Prostate gland (tissue), 2 donors: ENCODE measurements at regions not wholly inside any gene's neighbourhood (a gene's known extent, or its start where the extent isn't known, plus 50 kb on each side); places are given as distances from the start of the nearest gene placed in this dataset.
A peak's percentile ranks its signal among the peaks of the same experiment; 100 is the strongest.

Experiments used
- DNase-seq: peaks from one replicate; pipeline ENCODE4 v3.0.0-alpha.2; 2019; ENCODE audit warnings: low spot score
- H3K27ac ChIP-seq, 2 donors: fragments of 200-600 bp; sonication (generic); 2 replicates each; pipeline ENCODE4 v1.5.1; 2017 to 2019
- H3K27me3 ChIP-seq: fragments of 200-600 bp; sonication (generic); replicated peaks from 2 replicates; pipeline ENCODE4 v1.5.1; 2019; ENCODE audit not compliant: insufficient read depth
- H3K36me3 ChIP-seq, 2 donors: fragments of 200-600 bp; sonication (generic); 1 replicate in 1 of 2; 2 replicates in 1 of 2; pipeline versions ENCODE4 v1.5.1 to v1.8.1; 2017 to 2019
- H3K4me1 ChIP-seq: fragments of 200-600 bp; sonication (generic); replicated peaks from 2 replicates; pipeline ENCODE4 v1.5.1; 2019
- H3K4me3 ChIP-seq, 2 donors: fragments of 200-600 bp; sonication (generic); 2 replicates each; pipeline ENCODE4 v1.5.1; 2017 to 2019
- H3K9me3 ChIP-seq: fragments of 200-600 bp; sonication (generic); 2 replicates; pipeline ENCODE4 v1.5.1; 2017
- CTCF ChIP-seq, 4 experiments: fragments of 200-600 bp in 2 of 4; fragments of 450-650 bp in 2 of 4; sonication (generic) in 2 of 4; IDR thresholded peaks; 1 replicate in 3 of 4; 2 replicates in 1 of 4; pipeline ENCODE4 v1.5.1; 2016 to 2019; ENCODE audit warnings: antibody characterized with exemption in 4 of 4, mild to moderate bottlenecking in 2 of 4, moderate library complexity in 2 of 4
- POLR2A ChIP-seq: fragments of 450-650 bp; IDR thresholded peaks from one replicate; pipeline ENCODE4 v1.6.1; 2016; ENCODE audit warnings: antibody characterized with exemption, mild to moderate bottlenecking
- POLR2AphosphoS5 ChIP-seq: sonication (generic); formaldehyde crosslinking; IDR thresholded peaks from one replicate; pipeline ENCODE4 v1.6.1; 2017; ENCODE audit warnings: antibody characterized with exemption
- WGBS: methylation state at CpG from one replicate; pipeline ENCODE4 v1.1.5; 2018; 5-methylcytosine and 5-hydroxymethylcytosine counted together
- intact Hi-C: fragments of 100-400 bp; cut with DNase I; formaldehyde crosslinking; loops from one replicate; pipeline ENCODE4 v1.14.2; 2022

GRCh38 chr16:9259914-9260608, 168.6 kb downstream of the HAPSTR1 start:
- H3K9me3 ChIP-seq, result no peaks in the 10 kb centered on the region
- no peak for TF ChIP-seq POLR2A
- no peak for TF ChIP-seq POLR2AphosphoS5
- no peak for TF ChIP-seq CTCF (IDR thresholded peaks at IDR 0.05)
- intact Hi-C loops, result loop anchor here (2.0 kb wide), 1 partner anchor 921 kb away; no protein-coding TSS in a partner anchor

GRCh38 chr16:9260666-9261065, 169.2 kb downstream of the HAPSTR1 start:
- Histone ChIP-seq H3K9me3 (no peaks in the 10 kb centered on the region), H3K36me3 (no peaks in the 10 kb centered on the region), H3K27me3 (no peaks in the 10 kb centered on the region), H3K27ac (no peak overlapping the region), H3K4me1 (no peaks in the 10 kb centered on the region), H3K4me3 (no peak overlapping the region)
- DNase-seq, result no peak
- 64% methylated on average over 4 of the region's 4 CpGs for WGBS
- intact Hi-C loops, result no loop called here
- no peak for TF ChIP-seq POLR2AphosphoS5
- no peak for TF ChIP-seq CTCF (IDR thresholded peaks at IDR 0.05)
- no peak for TF ChIP-seq POLR2A

More at GRCh38 chr16:9259914-9260608, 168.6 kb downstream of the HAPSTR1 start:
- DNase-seq, result peak; percentile 7
- H3K4me1 ChIP-seq, result no peaks in the 10 kb centered on the region
- no peaks in the 10 kb centered on the region for H3K36me3 ChIP-seq
- H3K4me3 ChIP-seq, result no peak overlapping the region
- no peaks in the 10 kb centered on the region for H3K27me3 ChIP-seq
- H3K27ac ChIP-seq, result no peak overlapping the region
- WGBS, result 66% methylated on average over 7 of the region's 7 CpGs

GRCh38 chr16:9261376-9261775, 169.9 kb downstream of the HAPSTR1 start:
- Histone ChIP-seq H3K4me1 (no peaks in the 10 kb centered on the region), H3K9me3 (no peaks in the 10 kb centered on the region), H3K4me3 (no peak overlapping the region), H3K36me3 (no peaks in the 10 kb centered on the region), H3K27ac (no peak overlapping the region), H3K27me3 (no peaks in the 10 kb centered on the region)
- intact Hi-C loops, result no loop called here
- DNase-seq, result no peak
- TF ChIP-seq POLR2A (no peak), POLR2AphosphoS5 (no peak), CTCF (IDR thresholded peaks at IDR 0.05) (no peak)
- 82% methylated on average over 5 of the region's 5 CpGs for WGBS

- no peaks in the 10 kb centered on the region for H3K36me3 ChIP-seq
- TF ChIP-seq CTCF (IDR thresholded peaks at IDR 0.05) (no peak), POLR2AphosphoS5 (no peak), POLR2A (no peak)
- H3K4me3 ChIP-seq, result no peak overlapping the region
- no peak for DNase-seq
- H3K27ac ChIP-seq, result no peak overlapping the region
- H3K4me1 ChIP-seq, result no peaks in the 10 kb centered on the region
- intact Hi-C loops, result no loop called here
- H3K9me3 ChIP-seq, result no peaks in the 10 kb centered on the region
- no peaks in the 10 kb centered on the region for H3K27me3 ChIP-seq
- 90% methylated on average over 15 of the region's 15 CpGs for WGBS
These were observed 171.7 kb downstream of the HAPSTR1 start for GRCh38 chr16:9262941-9263715.

GRCh38 chr16:9264067-9264466, 172.6 kb downstream of the HAPSTR1 start:
- H3K9me3 ChIP-seq, result no peaks in the 10 kb centered on the region
- no peaks in the 10 kb centered on the region for H3K27me3 ChIP-seq
- TF ChIP-seq POLR2A (no peak), CTCF (IDR thresholded peaks at IDR 0.05) (no peak), POLR2AphosphoS5 (no peak)
- WGBS, result 62% methylated on average over 5 of the region's 5 CpGs
- no peak for DNase-seq
- H3K36me3 ChIP-seq, result no peaks in the 10 kb centered on the region
- intact Hi-C loops, result no loop called here
- no peaks in the 10 kb centered on the region for H3K4me1 ChIP-seq
- no peak overlapping the region for H3K4me3 ChIP-seq
- H3K27ac ChIP-seq, result no peak overlapping the region
